ENCODE measurements at regions not wholly inside any gene's neighbourhood (a gene's known extent, or its start where the extent isn't known, plus 50 kb on each side); places are given as distances from the start of the nearest gene placed in this dataset.

- no peak for DNase-seq
Observed at GRCh38 chr1:208421486-208421885, 177.3 kb upstream of the PLXNA2 start.

GRCh38 chr1:208423526-208423925 lies 179.3 kb upstream of the PLXNA2 start:
- DNase-seq = no peak

- DNase-seq = no peak
Observed at GRCh38 chr1:208425096-208425495, 180.9 kb upstream of the PLXNA2 start.

GRCh38 chr1:208430220-208430619 lies 186.0 kb upstream of the PLXNA2 start:
- no peak for DNase-seq

- no peak for DNase-seq
Observed at GRCh38 chr1:208431721-208432120, 187.5 kb upstream of the PLXNA2 start.

GRCh38 chr1:208432346-208432745 lies 188.2 kb upstream of the PLXNA2 start:
- DNase-seq = no peak

GRCh38 chr1:208433086-208433485 lies 188.9 kb upstream of the PLXNA2 start:
- DNase-seq = no peak

- DNase-seq = no peak
Observed at GRCh38 chr1:208433971-208434370, 189.8 kb upstream of the PLXNA2 start.

- DNase-seq = no peak
Observed at GRCh38 chr1:208437401-208437800, 193.2 kb upstream of the PLXNA2 start.

GRCh38 chr1:208438112-208438699 lies 194.0 kb upstream of the PLXNA2 start:
- no peak for DNase-seq

GRCh38 chr1:208445758-208446203 lies 201.6 kb upstream of the PLXNA2 start:
- no peak for DNase-seq

- DNase-seq = no peak
Observed at GRCh38 chr1:208446271-208446691, 202.1 kb upstream of the PLXNA2 start.

- no peak for DNase-seq
Observed at GRCh38 chr1:208448425-208448824, 204.2 kb upstream of the PLXNA2 start.

- no peak for DNase-seq
Observed at GRCh38 chr1:208449951-208450350, 205.8 kb upstream of the PLXNA2 start.

GRCh38 chr1:208450958-208451357 lies 206.8 kb upstream of the PLXNA2 start:
- DNase-seq = no peak

- no peak for DNase-seq
Observed at GRCh38 chr1:208455821-208456220, 211.6 kb upstream of the PLXNA2 start.

- DNase-seq = no peak
Observed at GRCh38 chr1:208456487-208456886, 212.3 kb upstream of the PLXNA2 start.

GRCh38 chr1:208460823-208461222 lies 216.6 kb upstream of the PLXNA2 start:
- DNase-seq = no peak

- no peak for DNase-seq
Observed at GRCh38 chr1:208461680-208462079, 217.5 kb upstream of the PLXNA2 start.

GRCh38 chr1:208462761-208463160 lies 218.6 kb upstream of the PLXNA2 start:
- no peak for DNase-seq

GRCh38 chr1:208465266-208465665 lies 221.1 kb upstream of the PLXNA2 start:
- DNase-seq = no peak

GRCh38 chr1:208465786-208466590 lies 221.8 kb upstream of the PLXNA2 start:
- no peak for DNase-seq

GRCh38 chr1:208467151-208467780 lies 223.1 kb upstream of the PLXNA2 start:
- no peak for DNase-seq

GRCh38 chr1:208475449-208475848 lies 231.3 kb upstream of the PLXNA2 start:
- no peak for DNase-seq

Data from activated naive CD4-positive, alpha-beta T cell treated with Interleukin-2 at 50 U/mL for 16 hours (primary cell).